GM10248 (cell line): ENCODE measurements at regions not wholly inside any gene's neighbourhood (a gene's known extent, or its start where the extent isn't known, plus 50 kb on each side); places are given as distances from the start of the nearest gene placed in this dataset.
"Not testable (repeated sequence)": the region's sequence is repeated elsewhere in the genome, so short reads cannot be mapped to it uniquely, and the experiment has no call there.

Source experiments
- CTCF ChIA-PET: fragments of 300-600 bp; sonication (Branson Sonifier 250); formaldehyde crosslinking; extraction: SDS; loops from one replicate; lab custom pipeline; 2021; ENCODE audit warnings: antibody characterized with exemption; lab: Yijun Ruan, JAX
- POLR2A ChIA-PET: fragments of 350-650 bp; sonication (Branson Sonifier 250); formaldehyde crosslinking; extraction: SDS; loops from one replicate; lab custom pipeline; 2020; ENCODE audit warnings: antibody characterized with exemption; lab: Yijun Ruan, JAX
- DNase-seq: peaks from one replicate; pipeline ENCODE4 v3.0.0; 2012; ENCODE audit errors: extremely low spot score
- TF ChIP-seq, protein P1 (sequence below): IDR thresholded peaks from 2 replicates; pipeline ENCODE4 v1.5.1; 2012; ENCODE audit warnings: mild to moderate bottlenecking, low read depth; ENCODE audit errors: extremely low read depth, missing control alignments, control extremely low read depth

DNA sequence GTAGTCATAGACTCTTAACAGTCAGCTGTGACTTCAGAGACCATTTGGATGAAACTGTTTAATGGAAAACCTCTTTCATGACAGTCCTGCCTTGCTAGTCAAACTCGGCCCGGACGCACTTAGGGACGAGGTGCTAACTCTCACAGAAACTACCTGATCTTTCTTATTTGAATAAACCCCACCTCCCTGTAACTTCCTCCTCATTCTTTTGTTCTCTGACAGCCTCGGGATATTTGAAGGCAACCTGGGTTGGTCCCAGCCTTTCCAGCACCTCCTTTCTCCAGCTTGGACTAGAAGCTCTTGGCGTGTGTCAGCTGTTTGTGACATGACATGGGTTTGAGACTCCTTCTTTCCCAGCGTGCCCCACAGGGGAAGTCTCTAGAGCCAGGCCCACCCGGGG is 175.3 kb upstream of the EXOC2 start:
- DNase-seq = no peak
- TF ChIP-seq, protein P1, sequence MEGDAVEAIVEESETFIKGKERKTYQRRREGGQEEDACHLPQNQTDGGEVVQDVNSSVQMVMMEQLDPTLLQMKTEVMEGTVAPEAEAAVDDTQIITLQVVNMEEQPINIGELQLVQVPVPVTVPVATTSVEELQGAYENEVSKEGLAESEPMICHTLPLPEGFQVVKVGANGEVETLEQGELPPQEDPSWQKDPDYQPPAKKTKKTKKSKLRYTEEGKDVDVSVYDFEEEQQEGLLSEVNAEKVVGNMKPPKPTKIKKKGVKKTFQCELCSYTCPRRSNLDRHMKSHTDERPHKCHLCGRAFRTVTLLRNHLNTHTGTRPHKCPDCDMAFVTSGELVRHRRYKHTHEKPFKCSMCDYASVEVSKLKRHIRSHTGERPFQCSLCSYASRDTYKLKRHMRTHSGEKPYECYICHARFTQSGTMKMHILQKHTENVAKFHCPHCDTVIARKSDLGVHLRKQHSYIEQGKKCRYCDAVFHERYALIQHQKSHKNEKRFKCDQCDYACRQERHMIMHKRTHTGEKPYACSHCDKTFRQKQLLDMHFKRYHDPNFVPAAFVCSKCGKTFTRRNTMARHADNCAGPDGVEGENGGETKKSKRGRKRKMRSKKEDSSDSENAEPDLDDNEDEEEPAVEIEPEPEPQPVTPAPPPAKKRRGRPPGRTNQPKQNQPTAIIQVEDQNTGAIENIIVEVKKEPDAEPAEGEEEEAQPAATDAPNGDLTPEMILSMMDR = no peak
- CTCF ChIA-PET = no interaction called here
- POLR2A ChIA-PET = no interaction called here

DNA sequence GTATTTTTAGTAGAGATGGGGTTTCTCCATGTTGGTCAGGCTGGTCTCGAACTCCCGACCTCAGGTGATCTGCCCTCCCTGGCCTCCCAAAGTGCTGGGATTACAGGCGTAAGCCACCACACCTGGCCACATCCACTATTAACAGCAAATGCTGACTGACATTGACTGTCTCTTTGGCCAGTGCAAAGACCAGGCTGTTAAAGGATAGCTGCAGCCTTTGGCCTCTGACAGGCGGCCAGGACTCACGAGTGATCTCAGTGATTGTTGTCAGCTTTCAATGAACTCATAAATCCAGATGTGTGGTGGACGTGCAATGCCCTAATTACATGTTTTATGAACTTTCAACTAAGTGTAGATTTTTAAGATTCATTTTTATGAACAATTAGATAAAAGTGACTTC is 174.4 kb upstream of the EXOC2 start:
- POLR2A ChIA-PET = no interaction called here
- no peak for DNase-seq
- TF ChIP-seq, protein P1 = no peak
- CTCF ChIA-PET = no interaction called here

DNA sequence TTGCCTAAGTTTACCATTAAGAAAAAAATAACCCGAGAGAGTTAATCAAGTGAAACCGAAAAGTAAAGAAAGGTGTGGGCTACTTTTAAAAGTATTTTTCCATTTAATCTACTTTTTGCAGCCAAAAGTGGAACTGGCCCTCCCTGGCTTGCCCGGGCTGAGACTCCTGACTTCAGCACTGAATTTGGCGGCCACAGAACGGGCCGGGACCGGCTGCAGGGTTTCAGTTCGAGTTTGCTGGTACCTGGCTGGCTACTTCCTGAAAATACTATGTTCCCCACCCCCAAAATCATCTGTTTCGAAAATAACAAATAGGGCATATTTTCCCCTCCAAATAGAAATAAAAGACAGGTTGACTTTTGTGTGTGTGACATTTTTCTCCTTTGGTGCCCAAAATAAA is 173.4 kb upstream of the EXOC2 start:
- TF ChIP-seq, protein P1 = no peak
- ChIA-PET CTCF (no interaction called here), POLR2A (no interaction called here)

DNA sequence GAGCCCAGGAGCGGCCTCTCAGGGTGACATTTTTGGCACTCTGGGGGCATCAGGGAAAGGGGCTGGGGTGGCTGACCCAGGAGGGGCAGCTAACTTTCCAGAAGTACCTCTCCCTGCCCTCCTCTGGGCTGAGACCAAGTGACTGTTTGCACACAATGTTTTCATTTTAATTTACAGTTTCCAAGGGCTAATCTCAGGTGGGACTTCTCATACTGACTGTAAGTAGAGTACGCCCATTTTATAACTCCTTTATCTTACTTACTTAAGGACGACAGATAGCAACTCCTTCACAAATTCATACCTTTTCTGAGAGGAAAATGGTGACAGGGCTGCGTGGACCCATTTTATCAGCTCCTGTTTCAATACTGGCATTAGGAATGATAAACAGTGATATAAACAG is 172.9 kb upstream of the EXOC2 start:
- ChIA-PET CTCF (no interaction called here), POLR2A (no interaction called here)
- TF ChIP-seq, protein P1 = no peak
- DNase-seq = no peak

More for the DNA sequence above, 173.4 kb upstream of the EXOC2 start:
- no peak for DNase-seq

DNA sequence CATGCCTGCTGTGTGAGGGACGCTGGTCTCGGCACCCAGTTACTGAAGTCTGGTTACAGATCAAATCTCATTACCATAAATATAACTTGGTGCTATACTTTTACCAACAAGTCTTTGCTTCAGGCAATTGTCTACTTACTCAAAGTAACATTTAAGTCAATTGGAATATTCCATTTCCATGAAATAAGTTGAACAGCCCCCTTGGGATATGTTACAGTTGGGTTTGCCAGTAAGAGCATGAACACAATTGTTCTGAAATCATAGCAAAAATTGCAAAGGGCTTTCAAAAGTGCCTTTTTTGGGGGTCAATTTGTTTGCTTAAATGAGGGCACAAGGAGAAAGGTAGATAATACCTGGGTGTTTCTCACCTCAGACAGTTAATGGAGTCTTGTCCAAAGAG is 170.9 kb upstream of the EXOC2 start:
- CTCF ChIA-PET = no interaction called here
- POLR2A ChIA-PET = no interaction called here
- TF ChIP-seq, protein P1 = no peak
- no peak for DNase-seq

DNA sequence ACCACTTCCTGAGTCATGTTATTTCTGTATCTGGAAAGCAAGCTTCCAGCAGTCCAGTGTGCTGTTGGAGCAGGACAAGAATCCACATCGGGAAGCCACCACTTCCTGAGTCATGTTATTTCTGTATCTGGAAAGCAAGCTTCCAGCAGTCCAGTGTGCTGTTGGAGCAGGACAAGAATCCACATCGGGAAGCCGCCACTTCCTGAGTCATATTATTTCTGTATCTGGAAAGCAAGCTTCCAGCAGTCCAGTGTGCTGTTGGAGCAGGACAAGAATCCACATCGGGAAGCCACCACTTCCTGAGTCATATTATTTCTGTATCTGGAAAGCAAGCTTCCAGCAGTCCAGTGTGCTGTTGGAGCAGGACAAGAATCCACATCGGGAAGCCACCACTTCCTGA is 170.2 kb upstream of the EXOC2 start:
- CTCF ChIA-PET, DNase-seq, POLR2A ChIA-PET: not testable (repeated sequence)

DNA sequence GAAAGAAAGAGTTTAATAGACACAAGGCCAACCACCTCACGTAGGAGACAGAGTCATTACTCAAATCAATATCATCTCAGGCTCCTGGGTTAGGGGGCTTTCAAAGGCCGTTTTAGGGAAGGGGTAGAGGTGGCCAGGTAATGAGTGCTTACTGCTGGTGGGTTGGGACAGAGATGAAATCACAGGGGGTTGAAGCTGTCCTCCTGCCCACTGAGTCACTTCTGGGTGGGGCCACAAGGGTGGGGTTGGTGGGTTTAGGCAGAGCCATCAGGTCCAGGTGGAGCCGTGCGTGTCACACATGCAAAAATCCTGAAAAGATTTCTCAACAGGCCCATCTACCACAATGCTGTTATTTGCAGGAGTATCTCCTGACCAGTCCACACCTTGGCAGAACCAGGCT is 167.0 kb upstream of the EXOC2 start:
- TF ChIP-seq, protein P1 = no peak
- no peak for DNase-seq
- ChIA-PET CTCF (no interaction called here), POLR2A (no interaction called here)
